Mesenchymal stem cell (in vitro differentiated cells and primary cell): ENCODE measurements at regions not wholly inside any gene's neighbourhood (a gene's known extent, or its start where the extent isn't known, plus 50 kb on each side); places are given as distances from the start of the nearest gene placed in this dataset.
"Not testable (repeated sequence)": the region's sequence is repeated elsewhere in the genome, so short reads cannot be mapped to it uniquely, and the experiment has no call there.

ENCODE experiments used
- DNase-seq: peaks from one replicate; pipeline ENCODE4 v3.0.0-alpha.2; 2013
- H2AFZ ChIP-seq: one replicate; pipeline ENCODE4 v1.6.1; 2013; ENCODE audit warnings: low read depth, mild to moderate bottlenecking, control low read depth, inconsistent platforms, low read length, moderate library complexity
- H2AK5ac ChIP-seq: 2 replicates; pipeline ENCODE4 v1.6.1; 2013; ENCODE audit warnings: low read length, moderate library complexity, mild to moderate bottlenecking, inconsistent platforms; ENCODE audit not compliant: severe bottlenecking
- H2BK120ac ChIP-seq: one replicate; pipeline ENCODE4 v1.6.1; 2013; ENCODE audit warnings: low read depth, mild to moderate bottlenecking, inconsistent platforms, low read length, moderate library complexity
- H2BK12ac ChIP-seq, 2 experiments: one replicate each; pipeline ENCODE4 v1.6.1; 2013; ENCODE audit warnings: inconsistent platforms in 2 of 2, low read length in 2 of 2, mild to moderate bottlenecking in 2 of 2, moderate library complexity in 2 of 2, control low read depth in 1 of 2
- H2BK15ac ChIP-seq: one replicate; pipeline ENCODE4 v1.6.1; 2013; ENCODE audit warnings: mild to moderate bottlenecking, low read depth, inconsistent platforms; ENCODE audit not compliant: poor library complexity, severe bottlenecking
- H2BK5ac ChIP-seq: 2 replicates; pipeline ENCODE4 v1.6.1; 2013; ENCODE audit warnings: low read depth, mild to moderate bottlenecking, low read length, control low read depth, inconsistent platforms; ENCODE audit not compliant: poor library complexity, severe bottlenecking
- H3K14ac ChIP-seq, 2 experiments: one replicate each; pipeline ENCODE4 v1.6.1; 2013; ENCODE audit warnings: inconsistent platforms in 2 of 2, low read length in 2 of 2, control low read depth in 1 of 2, mild to moderate bottlenecking in 1 of 2, moderate library complexity in 1 of 2
- H3K18ac ChIP-seq, 2 experiments: one replicate each; pipeline ENCODE4 v1.6.1; 2013; ENCODE audit warnings: inconsistent platforms in 2 of 2, low read length in 2 of 2, control low read depth in 1 of 2, low read depth in 1 of 2, mild to moderate bottlenecking in 1 of 2
- H3K23ac ChIP-seq, 2 experiments: one replicate each; pipeline ENCODE4 v1.6.1; 2013; ENCODE audit warnings: inconsistent platforms in 2 of 2, low read length in 2 of 2, mild to moderate bottlenecking in 2 of 2, moderate library complexity in 2 of 2, control low read depth in 1 of 2
- H3K27ac ChIP-seq: 2 replicates; pipeline ENCODE4 v1.5.1; 2013; ENCODE audit warnings: mild to moderate bottlenecking, moderate library complexity, low read length, control low read depth, inconsistent platforms; ENCODE audit not compliant: poor library complexity, severe bottlenecking
- H3K27me3 ChIP-seq, 2 experiments: 2 replicates each; pipeline versions ENCODE4 v1.6.1 to v1.7.0; 2013; ENCODE audit warnings: low read length in 2 of 2, mild to moderate bottlenecking in 2 of 2, moderate library complexity in 2 of 2, control low read depth in 1 of 2, inconsistent platforms in 1 of 2; ENCODE audit not compliant: control insufficient read depth in 1 of 2, insufficient read depth in 1 of 2
- H3K36me3 ChIP-seq, 2 experiments: 2 replicates each; pipeline versions ENCODE4 v1.6.1 to v1.7.0; 2013; ENCODE audit warnings: low read length in 2 of 2, control low read depth in 1 of 2, inconsistent platforms in 1 of 2, low read depth in 1 of 2, mild to moderate bottlenecking in 1 of 2; ENCODE audit not compliant: insufficient read depth in 2 of 2, control insufficient read depth in 1 of 2
- H3K4ac ChIP-seq, 2 experiments: one replicate each; pipeline ENCODE4 v1.6.1; 2013; ENCODE audit warnings: inconsistent platforms in 2 of 2, low read length in 2 of 2, mild to moderate bottlenecking in 2 of 2, moderate library complexity in 2 of 2, control low read depth in 1 of 2, low read depth in 1 of 2
- H3K4me1 ChIP-seq: 2 replicates; pipeline ENCODE4 v1.6.1; 2013; ENCODE audit warnings: low read depth, low read length, control low read depth; ENCODE audit not compliant: control insufficient read depth, insufficient read depth
- H3K4me2 ChIP-seq: 2 replicates; pipeline ENCODE4 v1.6.1; 2013; ENCODE audit warnings: low read length, mild to moderate bottlenecking, inconsistent platforms; ENCODE audit not compliant: poor library complexity, severe bottlenecking
- H3K4me3 ChIP-seq, 2 experiments: 2 replicates each; pipeline versions ENCODE4 v1.5.1 to v1.7.0; 2013; ENCODE audit warnings: low read length in 2 of 2, mild to moderate bottlenecking in 2 of 2, control low read depth in 1 of 2, low read depth in 1 of 2; ENCODE audit not compliant: insufficient read depth in 1 of 2
- H3K79me1 ChIP-seq: replicated peaks from 2 replicates; pipeline ENCODE4 v1.6.1; 2013; ENCODE audit warnings: mild to moderate bottlenecking, control low read depth, low read length, inconsistent platforms; ENCODE audit not compliant: poor library complexity, severe bottlenecking
- H3K9ac ChIP-seq: 2 replicates; pipeline ENCODE4 v1.7.0; 2013; ENCODE audit warnings: mild to moderate bottlenecking, low read length, moderate library complexity
- H3K9me3 ChIP-seq: 2 replicates; pipeline ENCODE4 v1.7.0; 2013; ENCODE audit warnings: mild to moderate bottlenecking, low read length; ENCODE audit not compliant: control insufficient read depth
- H4K8ac ChIP-seq: one replicate; pipeline ENCODE4 v1.6.1; 2013; ENCODE audit warnings: inconsistent platforms, mild to moderate bottlenecking, low read length, moderate library complexity
- H4K91ac ChIP-seq: one replicate; pipeline ENCODE4 v1.6.1; 2013; ENCODE audit warnings: mild to moderate bottlenecking, low read length, inconsistent platforms
- WGBS: methylation state at CpG from one replicate; pipeline ENCODE4 v1.1.7; 2013; ENCODE audit warnings: mixed read lengths; 5-methylcytosine and 5-hydroxymethylcytosine counted together

DNA sequence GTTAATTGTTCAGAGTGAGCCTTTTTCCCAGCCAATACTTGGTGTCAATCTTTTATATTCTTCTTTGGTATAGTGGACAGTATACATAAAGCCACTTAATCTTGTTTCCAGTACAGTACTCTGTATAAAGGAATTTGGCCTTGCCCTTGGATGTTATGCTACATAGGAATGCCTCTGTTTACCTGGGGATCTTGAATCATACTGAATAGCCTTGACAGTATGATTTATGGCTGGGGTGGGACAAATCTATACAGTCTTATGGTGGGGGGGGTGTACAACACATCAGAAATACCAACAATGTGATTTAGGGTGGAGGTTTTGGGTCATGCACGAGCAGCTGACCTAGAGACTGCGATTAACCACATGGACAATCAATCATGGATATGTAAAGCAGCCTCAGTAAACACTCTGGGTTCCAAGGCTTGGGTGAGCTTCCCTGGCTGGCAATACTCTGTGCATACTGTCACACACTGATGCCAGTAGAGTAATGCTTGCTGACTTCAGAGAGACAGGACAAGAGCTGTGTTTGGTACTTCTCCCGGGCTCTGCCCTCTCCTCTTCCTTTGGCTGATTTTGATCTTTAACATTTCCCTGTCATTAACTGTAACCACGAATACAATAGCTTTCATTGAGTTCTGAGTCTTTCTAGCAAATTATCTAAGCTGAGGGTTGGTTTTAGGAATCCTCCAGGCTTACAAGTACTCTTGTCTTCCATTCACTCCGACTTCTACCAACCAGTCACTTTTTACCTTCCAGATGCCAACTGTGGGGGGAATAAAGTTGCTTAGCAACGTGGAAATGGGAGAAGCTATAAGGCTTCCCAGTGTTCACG, 84.6 kb downstream of the IARS1 start:
- H2BK120ac ChIP-seq: no peak overlapping the region
- peaks cover 18 to 68% of the 10 kb centered on the region in 2 experiments for H3K36me3 ChIP-seq
- H3K18ac ChIP-seq: peak overlapping the region; percentile 37 to 41
- H3K79me1 ChIP-seq: peaks cover 8% of the 10 kb centered on the region
- no peak overlapping the region for H3K27ac ChIP-seq
- peak; percentile 47 for DNase-seq
- WGBS: 64% methylated on average over 5 of the region's 7 CpGs
- no peak overlapping the region for H2AFZ ChIP-seq
- H3K4me2 ChIP-seq: no peak overlapping the region
- no peak overlapping the region for H3K23ac ChIP-seq
- no peaks in the 10 kb centered on the region for H3K9me3 ChIP-seq
- H3K27me3 ChIP-seq: no peaks in the 10 kb centered on the region
- no peaks in the 10 kb centered on the region for H3K4me1 ChIP-seq
- no peak overlapping the region for H3K14ac ChIP-seq
- no peak overlapping the region for H2BK12ac ChIP-seq
- H3K4ac ChIP-seq: no peak overlapping the region
- no peak overlapping the region for H2AK5ac ChIP-seq
- H4K91ac ChIP-seq: no peak overlapping the region
- no peak overlapping the region for H2BK5ac ChIP-seq
- no peak overlapping the region for H3K9ac ChIP-seq
- H3K4me3 ChIP-seq: no peak overlapping the region
- H4K8ac ChIP-seq: peak overlapping the region; percentile 63
- H2BK15ac ChIP-seq: no peak overlapping the region

DNA sequence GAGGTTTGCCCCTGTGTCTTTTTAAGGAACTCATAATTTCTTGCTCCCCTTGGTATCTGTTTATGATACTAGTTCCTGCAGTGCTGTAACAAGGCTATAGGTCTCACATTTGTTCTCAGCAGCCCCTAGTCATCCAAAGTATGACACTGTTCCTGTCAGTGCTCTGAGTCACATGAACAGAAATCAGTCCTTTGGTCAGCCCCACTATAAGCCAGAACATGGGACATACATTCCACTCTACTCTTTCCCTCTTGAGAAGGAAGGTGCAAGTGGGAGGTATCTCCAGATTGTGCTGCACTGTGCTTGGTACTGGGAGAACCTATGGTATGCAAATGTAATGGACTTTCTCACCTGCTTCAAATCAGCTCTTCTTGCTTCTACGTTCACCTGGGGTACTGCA, 87.0 kb downstream of the IARS1 start:
- H3K4me2 ChIP-seq: no peak overlapping the region
- H3K27me3 ChIP-seq: no peaks in the 10 kb centered on the region
- H3K4me3 ChIP-seq: no peak overlapping the region
- no peaks in the 10 kb centered on the region for H3K4me1 ChIP-seq
- H3K79me1 ChIP-seq: peaks cover 2% of the 10 kb centered on the region
- H3K18ac ChIP-seq: no peak overlapping the region
- H3K36me3 ChIP-seq: peaks cover 9 to 43% of the 10 kb centered on the region in 2 experiments
- no peak overlapping the region for H2BK5ac ChIP-seq
- no peak overlapping the region for H4K8ac ChIP-seq
- H3K27ac ChIP-seq: no peak overlapping the region
- H3K9me3 ChIP-seq: no peaks in the 10 kb centered on the region
- DNase-seq: peak; percentile 81
- H3K23ac ChIP-seq: no peak overlapping the region
- no peak overlapping the region for H2BK15ac ChIP-seq
- no peak overlapping the region for H2AK5ac ChIP-seq
- no peak overlapping the region for H4K91ac ChIP-seq
- no peak overlapping the region for H3K9ac ChIP-seq
- no peak overlapping the region for H2BK120ac ChIP-seq
- no CpG with 5 or more reads among the region's 1 CpG for WGBS
- H2AFZ ChIP-seq: no peak overlapping the region
- H3K4ac ChIP-seq: no peak overlapping the region
- H3K14ac ChIP-seq: no peak overlapping the region
- no peak overlapping the region for H2BK12ac ChIP-seq

GRCh38 chr9:92203887-92204286, 88.7 kb upstream of the SPTLC1 start:
- H2AFZ ChIP-seq, H4K91ac ChIP-seq, H3K79me1 ChIP-seq, H2BK120ac ChIP-seq, H3K4me3 ChIP-seq, H3K9me3 ChIP-seq, H2BK5ac ChIP-seq, H3K23ac ChIP-seq, H3K18ac ChIP-seq, H3K9ac ChIP-seq, H4K8ac ChIP-seq, H3K4ac ChIP-seq, H3K4me1 ChIP-seq, DNase-seq, H3K14ac ChIP-seq, H2AK5ac ChIP-seq, H3K4me2 ChIP-seq, H2BK15ac ChIP-seq, H3K27ac ChIP-seq, H2BK12ac ChIP-seq, H3K27me3 ChIP-seq: not testable (repeated sequence)
- H3K36me3 ChIP-seq: peaks cover 2 to 17% of the 10 kb centered on the region in 2 experiments
- WGBS: no CpG with 5 or more reads among the region's 1 CpG

DNA sequence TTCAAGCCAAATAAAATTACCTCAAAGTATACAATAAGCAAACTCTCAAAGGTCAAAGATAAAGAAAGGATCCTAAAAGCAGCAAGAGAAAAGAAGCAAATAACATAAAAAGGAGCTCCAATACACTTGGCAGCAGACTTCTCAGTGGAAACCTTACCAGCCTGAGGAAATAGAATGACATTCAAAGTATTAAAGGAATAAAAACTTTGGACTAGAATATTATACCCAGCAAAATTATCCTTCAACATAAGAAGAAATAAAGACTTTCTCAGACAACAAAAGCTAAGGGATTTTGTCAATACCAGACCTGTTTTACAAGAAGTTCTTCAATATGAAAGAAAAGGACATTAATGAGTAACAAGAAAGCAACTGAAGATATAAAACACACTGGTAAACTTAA, 83.0 kb upstream of the SPTLC1 start:
- H4K8ac ChIP-seq, H4K91ac ChIP-seq, H3K18ac ChIP-seq, H2BK120ac ChIP-seq, H3K9me3 ChIP-seq, H3K4me1 ChIP-seq, H3K23ac ChIP-seq, H3K9ac ChIP-seq, H3K4ac ChIP-seq, DNase-seq, H2BK5ac ChIP-seq, H3K4me2 ChIP-seq, H2AK5ac ChIP-seq, H3K36me3 ChIP-seq, H3K79me1 ChIP-seq, H3K27me3 ChIP-seq, H3K4me3 ChIP-seq, H2BK12ac ChIP-seq, H2BK15ac ChIP-seq, H3K14ac ChIP-seq, H3K27ac ChIP-seq, H2AFZ ChIP-seq: not testable (repeated sequence)
